GM12891 (cell line): ENCODE measurements at regions not wholly inside any gene's neighbourhood (a gene's known extent, or its start where the extent isn't known, plus 50 kb on each side); places are given as distances from the start of the nearest gene placed in this dataset.

Experiments used
- PAX5 ChIP-seq: IDR thresholded peaks from 2 replicates; pipeline ENCODE4 v1.6.1; 2011; ENCODE audit warnings: low read length, moderate library complexity, mild to moderate bottlenecking; ENCODE audit not compliant: insufficient read depth, severe bottlenecking
- POLR2A ChIP-seq: IDR thresholded peaks from 2 replicates; pipeline ENCODE4 v1.6.1; 2011; ENCODE audit warnings: low read depth, low read length, control low read depth
- POLR2AphosphoS5 ChIP-seq: IDR thresholded peaks from 2 replicates; pipeline ENCODE4 v1.6.1; 2011; ENCODE audit warnings: low read depth, low read length, control low read depth
- SPI1 ChIP-seq: IDR thresholded peaks from 2 replicates; pipeline ENCODE4 v1.6.1; 2011; ENCODE audit warnings: low read depth, low read length, control low read depth
- TAF1 ChIP-seq: IDR thresholded peaks from 2 replicates; pipeline ENCODE4 v1.6.1; 2011; ENCODE audit warnings: low read depth, low read length, control low read depth

DNA sequence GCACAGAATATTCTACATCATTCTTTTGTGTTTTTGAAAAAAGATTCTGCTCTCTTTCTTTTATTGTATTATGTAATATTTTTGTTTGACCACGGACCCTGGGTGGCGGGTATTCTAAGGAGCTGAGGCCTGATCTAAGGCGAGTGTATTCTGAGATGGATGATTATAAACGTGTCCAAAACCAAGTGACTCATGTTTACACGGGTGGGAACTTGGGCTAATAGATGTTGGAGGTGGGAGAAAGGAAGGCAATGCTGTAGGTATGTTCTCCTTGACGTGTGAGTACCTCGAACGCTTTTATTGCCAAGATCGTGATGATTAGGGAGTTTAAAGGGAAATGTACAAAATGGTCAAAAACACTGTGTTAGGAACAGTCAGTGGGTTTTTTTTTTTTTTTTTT lies 188.9 kb upstream of the FAT1 start:
- TF ChIP-seq TAF1 (no peak), POLR2AphosphoS5 (no peak), POLR2A (no peak), SPI1 (no peak), PAX5 (no peak)
